Endothelial cell of umbilical vein (primary cell): ENCODE measurements at regions not wholly inside any gene's neighbourhood (a gene's known extent, or its start where the extent isn't known, plus 50 kb on each side); places are given as distances from the start of the nearest gene placed in this dataset.
A peak's percentile ranks its signal among the peaks of the same experiment; 100 is the strongest.

ENCODE experiments used
- BruUV-seq: library from RNA; stranded (reverse); fragments of 400-500 nt; replicated peaks from 2 replicates; lab custom pipeline; 2021; lab: Mats Ljungman, UMichigan
- CTCF ChIA-PET: fragments of 300-600, 350-600 bp; sonication (Branson Sonifier 250); formaldehyde crosslinking; loops from one replicate; lab custom pipeline; 2021; ENCODE audit warnings: antibody characterized with exemption, inconsistent platforms; lab: Charles Lee
- POLR2A ChIA-PET: fragments of 300-600, 350-600 bp; sonication (Branson Sonifier 250); formaldehyde crosslinking; loops from one replicate; lab custom pipeline; 2021; ENCODE audit warnings: antibody characterized with exemption, inconsistent platforms; lab: Charles Lee
- DNase-seq: peaks from one replicate; pipeline ENCODE4 v3.0.0-alpha.2; 2011; ENCODE audit warnings: low read depth, low spot score
- FAIRE-seq: peaks from 2 replicates; lab custom pipeline; 2011; peaks lifted over from hg19 to GRCh38; lab: Jason Lieb, UNC
- H2AFZ ChIP-seq: 2 replicates; pipeline ENCODE4 v1.6.0; 2012; ENCODE audit warnings: low read depth, low read length, control low read depth, inconsistent platforms
- H3K27ac ChIP-seq: 2 replicates; pipeline ENCODE4 v1.5.1; 2011; ENCODE audit warnings: low read depth, mild to moderate bottlenecking, control low read depth, low read length, moderate library complexity; ENCODE audit not compliant: insufficient read depth
- H3K27me3 ChIP-seq, 2 experiments: 2 replicates each; pipeline versions ENCODE4 v1.6.0 to v1.6.1; 2011; ENCODE audit warnings: low read length in 2 of 2, mixed read lengths in 1 of 2; ENCODE audit not compliant: control insufficient read depth in 2 of 2, insufficient read depth in 2 of 2
- H3K36me3 ChIP-seq, 2 experiments: 2 replicates in 1 of 2; 3 replicates in 1 of 2; pipeline ENCODE4 v1.5.1; 2011; ENCODE audit warnings: low read length in 2 of 2, mild to moderate bottlenecking in 1 of 2, moderate library complexity in 1 of 2; ENCODE audit not compliant: control insufficient read depth in 2 of 2, insufficient read depth in 2 of 2; ENCODE audit errors: extremely low read depth in 1 of 2
- H3K4me1 ChIP-seq: 3 replicates; pipeline ENCODE4 v1.5.1; 2011; ENCODE audit warnings: mild to moderate bottlenecking, low read length; ENCODE audit not compliant: control insufficient read depth, insufficient read depth; ENCODE audit errors: extremely low read depth
- H3K4me2 ChIP-seq: 2 replicates; pipeline ENCODE4 v1.6.1; 2011; ENCODE audit warnings: low read length, control low read depth, mixed read lengths; ENCODE audit not compliant: insufficient read depth
- H3K4me3 ChIP-seq, 3 experiments: fragments of 200-600 bp in 1 of 3; sonication (generic), shearing (Covaris generic) in 1 of 3; replicated peaks in 1 of 3; 2 replicates each; pipeline ENCODE4 v1.5.1; 2011 to 2016; ENCODE audit warnings: control low read depth in 3 of 3, low read length in 3 of 3, mild to moderate bottlenecking in 2 of 3, inconsistent platforms in 1 of 3, low read depth in 1 of 3, moderate library complexity in 1 of 3; ENCODE audit not compliant: insufficient read depth in 1 of 3
- H3K79me2 ChIP-seq: 2 replicates; pipeline ENCODE4 v1.6.0; 2012; ENCODE audit warnings: low read length, inconsistent platforms; ENCODE audit not compliant: control insufficient read depth, insufficient read depth
- H3K9ac ChIP-seq: replicated peaks from 2 replicates; pipeline ENCODE3; 2011; ENCODE audit warnings: low read length, control low read depth; ENCODE audit not compliant: insufficient read depth; ENCODE audit errors: extremely low read depth
- H3K9me1 ChIP-seq: replicated peaks from 3 replicates; pipeline ENCODE4 v1.6.0; 2011; ENCODE audit warnings: mild to moderate bottlenecking, low read length; ENCODE audit not compliant: control insufficient read depth, insufficient read depth; ENCODE audit errors: extremely low read depth
- H3K9me3 ChIP-seq: replicated peaks from 2 replicates; pipeline ENCODE4 v1.5.1; 2012; ENCODE audit warnings: low read length, inconsistent platforms; ENCODE audit not compliant: control insufficient read depth, insufficient read depth
- H4K20me1 ChIP-seq: replicated peaks from 2 replicates; pipeline ENCODE3; 2011; ENCODE audit warnings: mild to moderate bottlenecking, low read length; ENCODE audit not compliant: control insufficient read depth, insufficient read depth; ENCODE audit errors: extremely low read depth
- EZH2 ChIP-seq: IDR thresholded peaks from 2 replicates; pipeline ENCODE4 v1.6.1; 2012; ENCODE audit warnings: borderline replicate concordance, low read depth, mild to moderate bottlenecking, moderate library complexity, low read length, inconsistent platforms; ENCODE audit not compliant: severe bottlenecking
- FOS ChIP-seq: IDR thresholded peaks from 2 replicates; pipeline ENCODE4 v1.6.1; 2011; ENCODE audit warnings: mild to moderate bottlenecking, low read length, moderate library complexity, borderline replicate concordance; ENCODE audit not compliant: insufficient read depth
- JUN ChIP-seq: IDR thresholded peaks from 2 replicates; pipeline ENCODE4 v1.6.1; 2011; ENCODE audit warnings: borderline replicate concordance, low read depth; ENCODE audit not compliant: insufficient read length, insufficient read depth
- POLR2AphosphoS5 ChIP-seq: IDR thresholded peaks from 2 replicates; pipeline ENCODE4 v1.6.1; 2012; ENCODE audit warnings: low read depth, mild to moderate bottlenecking, control low read depth, low read length, moderate library complexity; ENCODE audit not compliant: insufficient read depth
- dilution Hi-C: fragments of 300-500 bp; cut with MboI; formaldehyde crosslinking; loops from one replicate; pipeline ENCODE4 v1.15.0; 2019; ENCODE audit warnings: low sequenced_read_pairs; ENCODE audit not compliant: extremely low pct_ligation_motif_present
- intact Hi-C: fragments of 100-400 bp; cut with micrococcal nuclease; formaldehyde crosslinking; loops from one replicate; pipeline ENCODE4 v1.10.0; 2022
- TF ChIP-seq, protein P1 (sequence below), 2 donors: IDR thresholded peaks; 1 replicate in 1 of 2; 2 replicates in 1 of 2; pipeline ENCODE4 v1.5.1; 2011; ENCODE audit warnings: low read length in 2 of 2, mild to moderate bottlenecking in 2 of 2, moderate library complexity in 2 of 2, control low read depth in 1 of 2, inconsistent platforms in 1 of 2, low read depth in 1 of 2; ENCODE audit not compliant: insufficient read depth in 1 of 2; ENCODE audit errors: extremely low read depth in 1 of 2

DNA sequence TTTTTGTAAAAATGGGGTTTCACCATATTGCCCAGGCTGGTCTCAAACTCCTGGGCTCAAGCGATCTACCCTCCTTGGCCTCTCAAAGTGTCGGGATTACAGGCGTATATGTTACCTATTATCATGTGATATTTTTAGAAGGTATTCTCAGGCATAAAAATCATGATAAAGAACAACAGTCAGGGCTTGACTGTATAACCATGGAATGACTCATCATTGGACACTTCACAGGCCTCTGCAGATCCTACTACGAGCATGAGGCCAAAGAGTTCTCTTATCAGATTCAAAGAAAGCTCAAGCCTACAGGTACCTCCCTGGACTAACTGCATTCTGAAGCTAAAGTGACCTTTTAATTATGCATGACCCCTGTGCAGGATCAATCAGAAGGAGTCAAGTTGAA is 91.7 kb upstream of the PRICKLE2 start:
- TF ChIP-seq FOS (peak; percentile 32), JUN (no peak)

DNA sequence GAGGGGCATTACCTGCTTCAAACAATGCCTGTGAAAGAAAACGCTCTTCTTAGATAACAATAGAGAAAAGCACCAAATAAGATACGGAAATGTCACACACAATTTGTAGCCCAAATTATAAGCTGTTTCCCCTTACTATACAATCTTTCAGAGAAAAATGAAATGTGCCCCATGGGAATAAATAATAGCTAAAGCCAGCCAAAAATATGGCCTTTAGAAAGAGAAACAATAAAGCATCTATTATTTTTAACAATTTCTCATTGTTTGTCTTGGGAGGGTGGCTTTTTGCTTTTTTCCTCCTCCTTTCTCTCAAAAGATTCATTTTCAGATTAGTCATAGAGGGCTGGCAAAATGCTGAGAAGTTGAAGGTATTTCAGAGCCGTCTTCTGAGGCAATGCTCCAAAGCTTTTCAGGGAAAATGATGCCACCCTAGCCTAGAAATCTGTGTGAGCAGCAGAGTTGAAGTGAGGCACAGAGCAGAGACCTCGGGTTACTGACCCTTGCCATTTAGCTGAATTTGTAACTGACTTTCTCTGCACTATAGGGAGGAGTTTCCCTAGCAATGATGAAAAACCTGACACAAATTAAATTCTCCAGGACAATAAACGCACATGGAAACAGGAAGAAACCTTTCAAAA is 86.3 kb upstream of the PRICKLE2 start:
- no peaks in the 10 kb centered on the region for H3K36me3 ChIP-seq
- H3K27me3 ChIP-seq = no peaks in the 10 kb centered on the region
- H3K9me3 ChIP-seq = no peaks in the 10 kb centered on the region
- H3K4me1 ChIP-seq = no peaks in the 10 kb centered on the region
- DNase-seq = peak; percentile 18
- no TSS peak for BruUV-seq
- H3K9me1 ChIP-seq = no peaks in the 10 kb centered on the region
- TF ChIP-seq FOS (no peak), POLR2AphosphoS5 (no peak), EZH2 (no peak)
- TF ChIP-seq, protein P1, sequence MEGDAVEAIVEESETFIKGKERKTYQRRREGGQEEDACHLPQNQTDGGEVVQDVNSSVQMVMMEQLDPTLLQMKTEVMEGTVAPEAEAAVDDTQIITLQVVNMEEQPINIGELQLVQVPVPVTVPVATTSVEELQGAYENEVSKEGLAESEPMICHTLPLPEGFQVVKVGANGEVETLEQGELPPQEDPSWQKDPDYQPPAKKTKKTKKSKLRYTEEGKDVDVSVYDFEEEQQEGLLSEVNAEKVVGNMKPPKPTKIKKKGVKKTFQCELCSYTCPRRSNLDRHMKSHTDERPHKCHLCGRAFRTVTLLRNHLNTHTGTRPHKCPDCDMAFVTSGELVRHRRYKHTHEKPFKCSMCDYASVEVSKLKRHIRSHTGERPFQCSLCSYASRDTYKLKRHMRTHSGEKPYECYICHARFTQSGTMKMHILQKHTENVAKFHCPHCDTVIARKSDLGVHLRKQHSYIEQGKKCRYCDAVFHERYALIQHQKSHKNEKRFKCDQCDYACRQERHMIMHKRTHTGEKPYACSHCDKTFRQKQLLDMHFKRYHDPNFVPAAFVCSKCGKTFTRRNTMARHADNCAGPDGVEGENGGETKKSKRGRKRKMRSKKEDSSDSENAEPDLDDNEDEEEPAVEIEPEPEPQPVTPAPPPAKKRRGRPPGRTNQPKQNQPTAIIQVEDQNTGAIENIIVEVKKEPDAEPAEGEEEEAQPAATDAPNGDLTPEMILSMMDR (IDR thresholded peaks at IDR 0.05; ENCODE audit: extremely low read depth in 1 of 2, insufficient read depth in 1 of 2, low read depth in 1 of 2, low read length in 2 of 2) = no peak
- no peak overlapping the region for H3K4me3 ChIP-seq
- dilution Hi-C loops = no loop called here
- POLR2A ChIA-PET = no interaction called here
- FAIRE-seq = peak; percentile 18
- H3K4me2 ChIP-seq = no peak overlapping the region
- CTCF ChIA-PET = no interaction called here
- H3K27ac ChIP-seq = no peak overlapping the region
- intact Hi-C loops = no loop called here
- H4K20me1 ChIP-seq = no peaks in the 10 kb centered on the region
- H2AFZ ChIP-seq = no peak overlapping the region
- no peak overlapping the region for H3K9ac ChIP-seq
- no peaks in the 10 kb centered on the region for H3K79me2 ChIP-seq

More for the DNA sequence above, 91.7 kb upstream of the PRICKLE2 start:
- Histone ChIP-seq H2AFZ (no peak overlapping the region), H3K79me2 (no peaks in the 10 kb centered on the region), H3K4me1 (no peaks in the 10 kb centered on the region), H3K9me3 (no peaks in the 10 kb centered on the region), H3K4me3 (no peak overlapping the region), H4K20me1 (no peaks in the 10 kb centered on the region), H3K9ac (no peak overlapping the region), H3K27me3 (no peaks in the 10 kb centered on the region), H3K36me3 (no peaks in the 10 kb centered on the region), H3K27ac (no peak overlapping the region), H3K9me1 (no peaks in the 10 kb centered on the region), H3K4me2 (no peak overlapping the region)
- DNase-seq (no peak), FAIRE-seq (no peak)
- dilution Hi-C loops = no loop called here
- no TSS peak for BruUV-seq
- CTCF ChIA-PET = no interaction called here
- intact Hi-C loops = no loop called here
- POLR2A ChIA-PET = no interaction called here
